Stimulated activated naive CD8-positive, alpha-beta T cell treated with anti-CD3 and anti-CD28 coated beads, Interleukin-15, amount 100 ng/mL, for 72 hours (primary cell): ENCODE measurements at regions not wholly inside any gene's neighbourhood (a gene's known extent, or its start where the extent isn't known, plus 50 kb on each side); places are given as distances from the start of the nearest gene placed in this dataset.
A peak's percentile ranks its signal among the peaks of the same experiment; 100 is the strongest.

Source experiments
- ATAC-seq: fragments of 150-1000 bp; cut with Tn5 transposase; 2 replicates; pipeline ENCODE4 v1.10.0; 2021; ENCODE audit warnings: mild to moderate bottlenecking, moderate library complexity
- DNase-seq, 2 donors: peaks; one replicate each; pipeline ENCODE4 v3.0.0; 2021 to 2022
- H3K27ac Mint-ChIP-seq, 2 donors: one replicate each; pipeline ENCODE4 v1.8.0; 2022; ENCODE audit warnings: mild to moderate bottlenecking in 2 of 2, mixed read lengths in 2 of 2, moderate library complexity in 2 of 2
- H3K27me3 Mint-ChIP-seq: one replicate; pipeline ENCODE4 v1.8.0; 2022; ENCODE audit warnings: mixed read lengths
- H3K4me1 Mint-ChIP-seq: one replicate; pipeline ENCODE4 v1.8.0; 2022; ENCODE audit warnings: mild to moderate bottlenecking, mixed read lengths
- H3K4me3 Mint-ChIP-seq, 2 donors: one replicate each; pipeline ENCODE4 v1.8.0; 2022; ENCODE audit warnings: mild to moderate bottlenecking in 2 of 2, mixed read lengths in 2 of 2, moderate library complexity in 1 of 2
- H3K9me3 Mint-ChIP-seq, 2 donors: one replicate each; pipeline ENCODE4 v1.8.0; 2022; ENCODE audit warnings: mixed read lengths in 2 of 2

- Mint-ChIP-seq H3K4me1 (peaks cover 74% of the 10 kb centered on the region), H3K27me3 (peaks cover 33% of the 10 kb centered on the region), H3K9me3 (no peaks in the 10 kb centered on the region), H3K27ac (peak overlapping the region; percentile 67 to 75), H3K4me3 (peak overlapping the region; percentile 7 to 53)
- DNase-seq, result peak; percentile 57 to 80
- ATAC-seq, result peak; percentile 93
Measured at GRCh38 chr6:105646391-105646867, 243.5 kb upstream of the PREP start.

- no peaks in the 10 kb centered on the region for H3K9me3 Mint-ChIP-seq
- H3K27ac Mint-ChIP-seq, result peak overlapping the region; percentile 50 to 75
- peaks cover 33% of the 10 kb centered on the region for H3K27me3 Mint-ChIP-seq
- DNase-seq, result no peak
- peaks cover 72% of the 10 kb centered on the region for H3K4me1 Mint-ChIP-seq
- H3K4me3 Mint-ChIP-seq, result peak overlapping the region; percentile 33 to 53
- peak; percentile 13 for ATAC-seq
Measured at GRCh38 chr6:105645958-105646357, 243.1 kb upstream of the PREP start.

- peaks cover 66% of the 10 kb centered on the region for H3K4me1 Mint-ChIP-seq
- DNase-seq (no peak), ATAC-seq (no peak)
- peaks cover 35% of the 10 kb centered on the region for H3K27me3 Mint-ChIP-seq
- no peak overlapping the region for H3K27ac Mint-ChIP-seq
- no peaks in the 10 kb centered on the region for H3K9me3 Mint-ChIP-seq
- no peak overlapping the region for H3K4me3 Mint-ChIP-seq
Measured at GRCh38 chr6:105645156-105645555, 242.3 kb upstream of the PREP start.

GRCh38 chr6:105644691-105645090, 241.8 kb upstream of the PREP start:
- no peak overlapping the region for H3K4me3 Mint-ChIP-seq
- H3K27ac Mint-ChIP-seq, result peak overlapping the region in 1 of 2 donors; percentile 67
- DNase-seq (no peak), ATAC-seq (no peak)
- H3K9me3 Mint-ChIP-seq, result no peaks in the 10 kb centered on the region
- H3K27me3 Mint-ChIP-seq, result peaks cover 35% of the 10 kb centered on the region
- H3K4me1 Mint-ChIP-seq, result peaks cover 63% of the 10 kb centered on the region

- H3K4me1 Mint-ChIP-seq, result peaks cover 57% of the 10 kb centered on the region
- no peaks in the 10 kb centered on the region for H3K9me3 Mint-ChIP-seq
- H3K27ac Mint-ChIP-seq, result no peak overlapping the region
- H3K27me3 Mint-ChIP-seq, result peaks cover 35% of the 10 kb centered on the region
- ATAC-seq, result no peak
- no peak for DNase-seq
- H3K4me3 Mint-ChIP-seq, result no peak overlapping the region
Measured at GRCh38 chr6:105644073-105644489, 241.2 kb upstream of the PREP start.

- no peak for ATAC-seq
- Mint-ChIP-seq H3K4me1 (peaks cover 43% of the 10 kb centered on the region), H3K27ac (no peak overlapping the region), H3K4me3 (no peak overlapping the region), H3K27me3 (peaks cover 45% of the 10 kb centered on the region), H3K9me3 (peaks cover 0 to 7% of the 10 kb centered on the region in 2 donors)
- no peak for DNase-seq
Measured at GRCh38 chr6:105642708-105643107, 239.8 kb upstream of the PREP start.

- H3K27me3 Mint-ChIP-seq, result peaks cover 45% of the 10 kb centered on the region
- peaks cover 0 to 7% of the 10 kb centered on the region in 2 donors for H3K9me3 Mint-ChIP-seq
- DNase-seq (no peak), ATAC-seq (no peak)
- H3K4me1 Mint-ChIP-seq, result peaks cover 32% of the 10 kb centered on the region
- H3K4me3 Mint-ChIP-seq, result no peak overlapping the region
- no peak overlapping the region for H3K27ac Mint-ChIP-seq
Measured at GRCh38 chr6:105641504-105641903, 238.6 kb upstream of the PREP start.

GRCh38 chr6:105639124-105639523, 236.2 kb upstream of the PREP start:
- Mint-ChIP-seq H3K4me1 (peaks cover 10% of the 10 kb centered on the region), H3K9me3 (peaks cover 0 to 7% of the 10 kb centered on the region in 2 donors), H3K4me3 (no peak overlapping the region), H3K27me3 (peaks cover 49% of the 10 kb centered on the region), H3K27ac (no peak overlapping the region)
- ATAC-seq (no peak), DNase-seq (no peak)

GRCh38 chr6:105633814-105634213, 230.9 kb upstream of the PREP start:
- no peaks in the 10 kb centered on the region for H3K4me1 Mint-ChIP-seq
- H3K27me3 Mint-ChIP-seq, result peaks cover 36% of the 10 kb centered on the region
- ATAC-seq (peak; percentile 58), DNase-seq (no peak)
- no peak overlapping the region for H3K27ac Mint-ChIP-seq
- peaks cover 19% of the 10 kb centered on the region in 2 donors for H3K9me3 Mint-ChIP-seq
- H3K4me3 Mint-ChIP-seq, result no peak overlapping the region

- Mint-ChIP-seq H3K4me1 (peaks cover 11% of the 10 kb centered on the region), H3K27me3 (peaks cover 39% of the 10 kb centered on the region), H3K9me3 (peaks cover 12 to 24% of the 10 kb centered on the region in 2 donors), H3K27ac (no peak overlapping the region), H3K4me3 (no peak overlapping the region)
- DNase-seq (no peak), ATAC-seq (no peak)
Measured at GRCh38 chr6:105628156-105628860, 225.4 kb upstream of the PREP start.

GRCh38 chr6:105626295-105627158, 223.6 kb upstream of the PREP start:
- H3K9me3 Mint-ChIP-seq, result peaks cover 12 to 20% of the 10 kb centered on the region in 2 donors
- ATAC-seq (peak; percentile 45), DNase-seq (no peak)
- peaks cover 56% of the 10 kb centered on the region for H3K27me3 Mint-ChIP-seq
- H3K4me1 Mint-ChIP-seq, result peaks cover 11% of the 10 kb centered on the region
- H3K27ac Mint-ChIP-seq, result no peak overlapping the region
- H3K4me3 Mint-ChIP-seq, result peak overlapping the region in 1 of 2 donors; percentile 4

- H3K4me3 Mint-ChIP-seq, result no peak overlapping the region
- H3K27ac Mint-ChIP-seq, result no peak overlapping the region
- peaks cover 37% of the 10 kb centered on the region for H3K27me3 Mint-ChIP-seq
- peaks cover 0 to 5% of the 10 kb centered on the region in 2 donors for H3K9me3 Mint-ChIP-seq
- no peak for DNase-seq
- peaks cover 17% of the 10 kb centered on the region for H3K4me1 Mint-ChIP-seq
- no peak for ATAC-seq
Measured at GRCh38 chr6:105624021-105624420, 221.1 kb upstream of the PREP start.

- H3K4me1 Mint-ChIP-seq, result peaks cover 17% of the 10 kb centered on the region
- H3K9me3 Mint-ChIP-seq, result peaks cover 0 to 5% of the 10 kb centered on the region in 2 donors
- no peak for DNase-seq
- ATAC-seq, result no peak
- H3K27me3 Mint-ChIP-seq, result peaks cover 45% of the 10 kb centered on the region
- no peak overlapping the region for H3K4me3 Mint-ChIP-seq
- no peak overlapping the region for H3K27ac Mint-ChIP-seq
Measured at GRCh38 chr6:105622226-105622625, 219.3 kb upstream of the PREP start.

GRCh38 chr6:105621564-105622175, 218.8 kb upstream of the PREP start:
- ATAC-seq (no peak), DNase-seq (no peak)
- Mint-ChIP-seq H3K9me3 (peaks cover under 1 to 5% of the 10 kb centered on the region in 2 donors), H3K4me1 (peaks cover 15% of the 10 kb centered on the region), H3K4me3 (no peak overlapping the region), H3K27me3 (peaks cover 50% of the 10 kb centered on the region), H3K27ac (no peak overlapping the region)

GRCh38 chr6:105620878-105621277, 218.0 kb upstream of the PREP start:
- Mint-ChIP-seq H3K4me1 (peaks cover 7% of the 10 kb centered on the region), H3K4me3 (peak overlapping the region in 1 of 2 donors; percentile 52), H3K27me3 (peaks cover 55% of the 10 kb centered on the region), H3K27ac (peak overlapping the region in 1 of 2 donors; percentile 85), H3K9me3 (peaks cover 5% of the 10 kb centered on the region in 2 donors)
- peak; percentile 98 for ATAC-seq
- DNase-seq, result peak in 1 of 2 donors; percentile 39
